T follicular helper cell (primary cell): ENCODE measurements at regions not wholly inside any gene's neighbourhood (a gene's known extent, or its start where the extent isn't known, plus 50 kb on each side); places are given as distances from the start of the nearest gene placed in this dataset.

Experiments
- DNase-seq: peaks from one replicate; pipeline ENCODE4 v3.0.0-alpha.2; 2020; ENCODE audit warnings: low read depth

DNA sequence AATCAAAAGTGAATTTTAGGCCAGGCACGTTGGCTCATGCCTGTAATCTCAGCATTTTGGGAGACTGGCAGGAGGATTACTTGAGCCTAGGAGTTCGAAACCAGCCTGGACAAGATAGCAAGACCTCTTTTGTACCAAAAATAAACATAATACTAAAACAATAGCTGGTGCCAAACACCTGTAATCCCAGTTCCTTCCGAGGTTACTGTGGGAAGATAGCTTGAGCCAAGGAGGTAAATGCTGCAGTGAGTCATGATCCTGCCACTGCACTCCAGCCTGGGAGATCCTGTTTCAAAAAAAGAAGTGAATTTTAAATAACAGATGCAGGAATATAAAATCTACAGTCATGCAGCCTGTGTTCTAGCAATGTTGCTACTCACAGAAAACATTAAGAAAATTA, 488.3 kb downstream of the PPARGC1A start:
- DNase-seq: no peak

DNA sequence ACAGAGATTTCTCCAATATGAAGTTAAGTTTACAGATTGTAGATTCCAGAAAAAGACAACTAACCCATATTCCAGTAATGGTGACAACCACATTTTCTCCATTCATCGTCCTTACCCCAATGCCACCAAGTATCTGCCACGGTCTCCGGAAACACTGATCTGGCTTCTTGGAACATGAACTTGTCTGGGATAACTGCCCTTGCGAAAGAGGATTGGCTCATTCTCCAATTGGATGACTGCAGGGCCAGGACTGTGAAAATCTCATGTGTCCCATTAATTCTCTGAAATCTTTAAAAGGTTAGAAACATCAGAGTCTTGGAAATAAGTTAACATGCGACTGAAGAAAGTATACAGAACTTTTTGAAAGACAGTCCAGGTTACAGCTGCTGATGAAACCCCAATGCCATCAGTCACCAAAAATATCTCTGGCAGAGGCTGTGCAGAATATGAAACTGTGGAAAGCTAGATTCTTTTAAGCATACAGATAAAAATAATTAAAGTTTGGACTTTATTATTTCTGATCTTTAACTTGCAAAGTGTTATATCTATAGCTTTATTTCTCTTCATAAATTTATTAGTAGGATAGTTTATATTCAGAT, 496.9 kb downstream of the PPARGC1A start:
- DNase-seq: no peak

DNA sequence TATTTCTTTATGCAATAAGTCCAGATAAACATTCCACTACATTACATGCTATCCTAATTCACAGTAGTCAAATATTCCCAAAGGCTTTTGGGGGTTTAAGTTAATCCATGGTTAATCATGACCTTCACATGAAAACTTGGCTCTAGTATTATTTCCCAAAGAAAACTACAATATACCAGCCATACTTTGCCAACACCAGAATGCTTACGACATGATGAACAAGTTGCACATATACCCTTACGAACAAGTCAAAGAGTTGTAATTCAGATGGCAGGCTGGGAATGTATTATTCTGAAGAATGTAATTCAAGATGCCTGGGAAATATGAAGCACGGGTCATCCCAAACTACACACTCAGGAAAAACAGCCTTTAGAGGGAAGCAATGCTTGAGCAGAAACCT, 499.6 kb downstream of the PPARGC1A start:
- no peak for DNase-seq

DNA sequence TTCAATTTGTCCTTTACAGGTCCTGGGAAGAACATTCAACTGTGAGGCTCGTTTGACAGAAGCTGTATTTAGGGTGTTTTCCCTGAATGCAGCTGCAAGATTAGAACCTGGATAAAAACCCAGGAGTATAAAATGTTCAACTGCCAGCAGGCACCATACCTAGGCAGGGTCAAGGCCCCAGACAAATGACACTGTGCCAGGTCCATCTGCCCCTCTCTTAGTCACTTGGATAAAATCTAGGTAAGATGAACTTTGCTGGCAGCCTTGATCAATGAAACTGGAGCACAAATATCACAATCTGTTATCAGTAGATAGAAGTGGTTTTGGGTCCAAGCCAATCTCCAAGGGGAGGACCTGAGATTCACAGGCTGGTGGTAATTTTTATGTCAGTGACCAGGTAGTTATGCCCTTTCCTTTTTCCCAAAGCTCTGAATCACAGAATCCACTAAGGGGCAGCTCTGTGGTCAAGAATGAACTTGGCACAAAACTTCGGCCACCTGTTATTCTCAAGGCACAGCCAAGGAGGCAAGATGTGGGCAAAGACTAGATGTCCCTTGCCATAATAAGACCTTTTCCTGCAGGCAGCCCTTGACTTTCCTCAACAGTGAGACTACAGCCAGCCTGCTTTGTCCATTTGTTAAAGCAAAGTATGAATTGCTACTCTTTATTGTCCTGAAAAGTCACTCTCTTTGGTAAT, 501.0 kb downstream of the PPARGC1A start:
- no peak for DNase-seq

DNA sequence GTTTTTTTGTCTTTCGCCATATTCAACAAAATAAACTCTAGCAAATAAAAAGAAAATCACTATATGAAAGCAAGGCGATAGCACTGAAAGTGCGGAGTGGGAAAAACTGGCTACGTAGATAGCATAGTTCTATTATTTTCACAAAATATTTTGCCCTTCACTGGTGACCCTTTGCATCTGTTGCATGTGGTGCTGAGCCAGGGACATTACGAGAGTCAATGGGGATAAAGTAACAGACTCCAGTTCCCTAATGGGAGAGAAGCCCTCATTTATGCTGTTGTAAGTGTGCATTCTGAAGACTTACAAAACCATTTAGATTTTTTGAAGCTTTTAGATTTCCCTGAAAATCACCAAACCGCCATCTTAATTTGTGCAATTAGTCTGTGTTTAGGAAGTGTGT, 501.6 kb downstream of the PPARGC1A start:
- no peak for DNase-seq

DNA sequence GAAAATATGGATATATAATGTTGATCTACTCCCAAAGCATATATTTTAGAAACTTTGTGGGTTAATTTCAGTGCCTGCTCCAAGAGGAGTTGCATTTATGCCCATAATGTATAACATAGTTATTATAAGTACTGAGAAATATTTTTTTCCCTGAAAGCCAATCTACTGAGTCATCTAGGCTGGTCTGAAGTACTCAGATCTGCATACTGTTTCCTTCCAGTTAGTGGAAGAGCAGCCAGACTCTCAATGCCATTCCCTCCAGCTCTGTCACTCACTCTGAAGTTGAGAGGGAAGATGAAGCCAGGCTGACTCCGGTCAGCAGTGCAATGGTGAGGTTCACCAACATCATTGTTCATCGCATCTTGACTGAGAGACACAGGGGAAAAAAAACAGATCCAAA, 505.1 kb downstream of the PPARGC1A start:
- DNase-seq: no peak

DNA sequence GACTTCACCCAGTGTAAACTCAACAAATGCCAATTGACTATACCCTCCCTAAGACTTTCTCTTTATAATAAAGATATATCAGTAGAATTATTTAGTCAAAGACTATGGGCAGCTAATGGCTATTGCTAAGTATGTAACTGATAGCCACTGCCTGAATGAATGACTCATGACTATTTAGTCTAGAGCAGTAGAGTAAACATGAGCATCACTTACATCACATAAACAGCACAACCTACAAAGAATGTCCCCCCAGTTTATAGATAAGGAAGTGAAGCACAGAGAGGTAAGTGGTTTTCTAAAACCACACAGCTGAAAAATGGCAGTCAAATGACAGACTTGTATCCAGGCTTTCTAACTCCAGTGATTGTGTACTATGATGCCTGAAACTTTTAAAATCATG, 507.0 kb downstream of the PPARGC1A start:
- no peak for DNase-seq

DNA sequence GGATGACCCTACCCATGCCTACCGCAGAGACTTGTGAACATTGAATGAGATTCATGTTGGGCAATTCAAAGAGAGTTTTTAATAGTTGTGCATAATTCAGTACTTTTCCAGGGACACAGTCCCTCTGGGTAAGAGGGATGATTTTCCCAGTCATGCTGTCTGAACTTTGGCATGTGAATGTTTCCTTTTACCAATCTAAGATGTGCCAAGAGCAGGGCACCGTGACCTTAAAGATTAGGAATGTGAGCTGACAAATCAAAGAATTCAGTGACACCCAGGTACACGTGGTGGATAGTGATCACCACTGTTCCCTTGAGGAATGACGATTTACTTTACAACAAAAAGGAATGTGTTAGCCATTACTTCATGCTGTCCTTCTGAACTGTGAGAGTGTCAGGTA, 515.6 kb downstream of the PPARGC1A start:
- DNase-seq: no peak

DNA sequence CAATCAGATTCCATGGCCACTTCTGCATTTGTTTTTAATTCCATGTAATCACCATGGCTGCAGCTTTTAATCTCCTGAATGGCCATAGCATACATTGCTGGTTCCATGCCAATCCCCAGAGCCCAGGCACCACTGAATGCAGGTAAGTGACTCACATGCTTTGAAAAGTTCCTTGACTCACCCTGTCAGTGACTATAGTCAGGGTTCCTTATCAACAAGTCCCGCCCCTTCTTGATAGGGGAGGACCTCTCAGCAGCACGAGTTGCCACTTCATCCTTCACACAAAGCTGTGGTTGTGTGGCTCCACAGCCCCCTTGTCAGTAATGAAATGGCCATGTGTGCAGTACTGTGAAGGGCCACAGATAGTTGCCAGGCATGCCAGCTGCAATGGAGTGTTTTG, 516.6 kb downstream of the PPARGC1A start:
- no peak for DNase-seq

DNA sequence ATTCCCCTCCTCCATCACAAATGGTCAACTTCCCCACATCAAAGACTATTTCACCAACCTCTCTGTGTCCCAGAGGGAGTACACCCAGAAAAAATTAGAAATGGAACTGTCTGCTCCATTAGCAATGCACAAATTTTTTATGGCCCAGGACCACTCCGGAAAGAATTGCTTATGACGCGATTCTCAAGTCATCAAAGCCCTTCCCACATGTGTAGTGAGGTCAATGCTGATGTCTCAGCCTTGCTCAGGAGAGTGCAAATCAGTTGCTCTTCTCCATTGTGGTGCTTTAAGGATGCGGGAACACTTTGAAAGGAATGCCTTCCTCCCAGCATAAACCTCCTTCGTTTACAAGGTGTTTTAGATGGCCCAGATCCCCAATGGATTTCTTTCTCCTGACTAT, 518.3 kb downstream of the PPARGC1A start:
- no peak for DNase-seq

DNA sequence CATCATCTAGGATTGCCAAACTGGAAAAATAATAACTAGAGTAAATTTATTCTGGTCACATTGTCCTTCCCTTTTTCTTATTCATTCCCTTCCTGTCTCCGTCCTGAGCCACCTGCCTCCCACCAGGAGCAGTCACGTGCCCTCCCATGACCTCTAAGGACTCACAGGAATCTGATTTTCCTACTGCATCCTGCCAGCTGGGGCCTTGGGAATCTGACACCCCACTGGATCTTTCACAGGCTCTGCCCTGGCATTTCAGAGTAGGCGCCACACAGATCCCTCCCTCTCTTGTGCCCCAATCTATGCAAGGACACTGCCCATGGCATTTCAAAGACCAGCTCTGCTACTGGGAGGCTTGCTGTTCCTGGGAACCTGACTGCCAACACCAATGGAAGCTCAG, 520.5 kb downstream of the PPARGC1A start:
- DNase-seq: no peak

DNA sequence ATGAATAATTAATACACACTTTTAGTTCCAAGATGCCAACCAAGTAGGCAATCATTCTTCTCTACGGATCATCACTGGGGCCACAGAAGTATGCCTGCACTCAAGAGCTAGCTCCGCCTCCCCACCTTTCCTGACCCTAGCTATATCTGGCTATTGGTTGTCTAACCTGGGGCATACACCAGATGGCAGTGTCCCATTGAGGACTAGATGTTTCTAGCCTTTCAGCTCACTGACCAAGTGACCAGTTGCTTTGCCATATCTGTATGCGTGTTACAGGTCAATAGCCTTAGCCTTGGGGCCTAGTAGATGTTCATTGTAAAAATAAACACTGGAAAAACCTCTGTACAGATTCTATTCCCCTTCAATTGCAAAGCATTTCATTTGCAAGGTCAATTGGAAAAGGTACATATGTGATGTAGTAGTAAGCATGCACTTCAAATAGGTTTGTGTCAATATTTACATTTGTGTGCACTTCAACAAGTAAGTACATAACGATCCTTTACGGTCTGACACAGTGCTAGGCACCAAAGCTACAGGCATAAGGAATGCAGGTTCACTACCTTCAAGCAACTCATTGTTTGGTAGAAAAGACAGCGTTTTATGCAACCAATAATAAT, 521.7 kb downstream of the PPARGC1A start:
- no peak for DNase-seq

DNA sequence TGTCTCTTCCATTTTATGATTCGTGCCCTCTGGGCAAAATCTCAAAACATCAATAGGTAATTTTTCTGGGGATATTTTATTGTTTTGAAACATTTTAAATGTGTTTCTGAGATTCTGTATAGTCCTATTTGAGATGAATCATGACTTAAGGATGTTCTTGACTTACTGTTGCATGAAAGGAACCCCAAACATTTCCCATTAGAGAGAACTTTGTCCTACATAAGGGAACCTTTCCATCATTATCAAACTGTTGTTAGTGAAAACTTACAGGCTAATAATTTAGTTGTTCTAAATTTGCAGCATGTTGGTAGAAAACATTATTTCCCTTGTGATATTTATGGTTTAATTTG, 523.3 kb downstream of the PPARGC1A start:
- DNase-seq: no peak

DNA sequence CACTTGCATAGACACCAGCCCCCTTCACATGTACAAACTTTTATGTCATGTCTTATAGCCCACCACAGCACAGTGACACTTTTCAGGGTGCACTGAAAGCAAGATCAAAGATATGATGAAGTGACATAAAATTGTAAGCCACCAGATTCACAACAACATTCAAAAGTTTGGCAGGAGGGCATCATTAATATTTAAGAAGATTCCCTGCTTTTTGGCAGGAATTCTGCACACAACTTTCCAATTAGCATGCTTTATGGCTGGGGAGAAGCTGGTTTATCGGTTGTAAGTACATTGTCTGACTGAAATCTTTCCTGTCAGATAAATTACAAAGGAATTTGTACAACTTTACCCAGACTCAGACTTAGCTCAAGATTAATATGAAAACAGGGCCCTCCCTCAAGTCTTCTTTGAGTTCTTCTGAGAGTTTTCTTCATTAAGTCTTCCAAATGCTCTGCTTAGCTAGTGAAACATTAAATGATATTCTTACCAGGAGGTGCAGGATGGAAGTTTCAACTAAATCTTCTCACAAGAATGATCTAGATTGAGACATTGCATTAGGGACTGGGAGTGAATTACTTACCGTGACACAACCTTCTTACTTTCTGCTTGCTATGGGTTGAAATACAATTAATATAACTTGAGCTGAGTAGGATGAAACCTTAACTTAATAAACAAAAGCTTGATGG, 523.8 kb downstream of the PPARGC1A start:
- DNase-seq: no peak

DNA sequence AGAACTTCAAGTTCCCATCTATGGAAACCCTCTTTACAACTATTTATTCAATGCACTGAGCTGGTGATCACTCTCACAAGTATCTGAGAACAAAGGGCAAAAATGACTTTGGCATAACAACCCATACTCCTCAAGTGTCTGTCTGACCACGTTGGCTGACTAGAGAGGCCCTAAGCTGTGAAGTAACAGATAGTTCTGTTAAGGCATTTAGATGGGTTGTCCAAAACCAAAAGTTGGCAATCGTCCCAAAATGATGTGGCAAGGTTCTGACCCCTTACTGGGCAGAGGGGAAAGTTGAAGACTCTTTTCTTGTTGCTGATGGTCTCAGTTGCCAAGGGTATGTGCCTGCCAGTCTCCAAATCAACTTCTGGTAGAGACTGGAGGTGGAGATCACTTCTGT, 524.8 kb downstream of the PPARGC1A start:
- no peak for DNase-seq

DNA sequence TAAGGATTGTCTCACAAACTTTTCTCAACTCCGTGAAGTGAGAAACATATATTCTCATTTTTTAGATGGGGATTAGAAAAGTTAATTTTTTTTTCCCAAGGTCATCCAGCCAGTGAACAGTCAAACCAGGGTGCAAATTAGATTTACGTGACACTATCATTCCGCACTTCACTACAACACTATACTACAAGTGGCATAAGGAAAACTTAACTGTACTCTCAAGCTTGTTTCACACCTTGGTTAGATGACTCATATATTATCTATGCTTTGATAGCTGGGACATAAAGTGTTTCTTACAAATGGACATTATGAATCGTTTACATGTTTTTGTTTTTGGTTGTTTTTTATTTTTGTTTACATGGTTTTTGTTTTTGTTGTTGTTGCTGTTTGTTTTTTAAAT, 525.7 kb downstream of the PPARGC1A start:
- DNase-seq: no peak

DNA sequence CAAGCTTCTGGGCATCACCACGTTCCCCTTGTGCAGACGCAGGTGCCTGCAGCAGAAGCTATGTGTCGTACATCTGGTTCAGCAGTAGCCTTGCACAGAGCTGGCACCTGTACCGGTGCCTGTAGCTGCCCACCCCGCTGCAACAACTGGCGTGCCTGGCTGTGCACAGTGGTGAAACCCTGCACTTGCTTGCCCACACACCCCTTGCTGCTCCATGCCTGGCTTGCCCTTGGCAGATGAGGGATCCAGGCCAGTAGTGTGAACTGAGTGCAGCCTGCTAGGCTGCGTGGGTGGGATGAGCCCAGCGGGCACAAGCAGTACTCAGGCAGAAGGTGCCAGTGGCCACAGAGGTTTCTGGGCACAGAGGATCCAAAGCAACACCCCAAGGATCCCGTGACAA, 528.4 kb downstream of the PPARGC1A start:
- DNase-seq: no peak

DNA sequence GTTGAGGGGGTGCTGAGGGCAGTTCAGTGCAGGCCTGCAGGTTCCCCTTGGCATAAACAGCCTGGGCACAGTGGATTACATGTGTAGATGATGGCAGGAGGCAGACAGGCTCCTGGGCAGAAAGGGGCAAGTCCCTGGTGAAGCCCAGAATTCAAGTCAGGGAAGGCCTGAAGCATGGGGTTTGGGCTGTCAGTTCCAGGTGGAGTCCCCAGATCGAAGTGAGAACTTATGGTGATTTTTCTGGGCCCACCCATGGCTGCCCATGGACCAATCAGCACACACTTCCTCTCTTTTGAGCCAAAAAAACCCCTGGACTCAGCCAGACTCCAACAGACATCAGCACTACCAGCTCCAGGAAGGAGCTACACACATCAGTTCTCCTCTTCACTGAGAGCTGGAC, 529.1 kb downstream of the PPARGC1A start:
- no peak for DNase-seq

DNA sequence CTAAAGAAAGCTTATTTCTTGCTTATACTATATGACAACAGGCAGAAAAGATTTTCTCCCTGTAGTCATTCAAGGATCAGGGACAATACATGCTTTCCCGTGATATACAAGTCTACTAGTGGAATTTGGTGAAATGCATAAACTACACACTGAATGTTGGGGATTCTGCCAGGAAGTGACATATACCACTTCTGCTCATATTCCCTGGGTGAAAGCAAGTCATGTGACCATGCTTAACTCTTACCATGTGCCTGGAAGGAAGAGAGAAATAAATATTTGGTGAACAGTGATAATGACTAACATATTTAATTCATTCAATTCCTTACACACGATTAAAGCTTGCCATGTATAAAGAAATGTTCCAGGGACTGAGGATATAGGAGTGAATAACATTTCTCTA, 534.6 kb downstream of the PPARGC1A start:
- no peak for DNase-seq

DNA sequence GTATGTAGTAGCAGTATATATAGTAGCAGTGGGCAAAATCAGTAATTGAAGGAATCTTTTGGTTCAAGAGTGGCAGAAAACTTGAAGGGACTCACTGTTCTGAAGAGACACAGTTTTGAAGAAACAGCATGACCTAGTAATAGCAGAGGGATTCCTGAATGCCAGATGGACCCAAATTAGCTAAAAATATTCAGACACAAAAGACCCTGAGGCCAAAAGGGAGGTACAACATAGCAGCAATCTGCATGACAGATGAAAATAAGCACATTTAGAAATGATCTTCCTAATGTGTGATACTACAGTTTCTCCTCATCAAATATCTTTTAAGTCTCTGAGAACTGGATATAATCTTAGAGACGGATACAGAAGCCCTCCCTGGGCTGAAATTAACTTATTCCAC, 536.6 kb downstream of the PPARGC1A start:
- no peak for DNase-seq

DNA sequence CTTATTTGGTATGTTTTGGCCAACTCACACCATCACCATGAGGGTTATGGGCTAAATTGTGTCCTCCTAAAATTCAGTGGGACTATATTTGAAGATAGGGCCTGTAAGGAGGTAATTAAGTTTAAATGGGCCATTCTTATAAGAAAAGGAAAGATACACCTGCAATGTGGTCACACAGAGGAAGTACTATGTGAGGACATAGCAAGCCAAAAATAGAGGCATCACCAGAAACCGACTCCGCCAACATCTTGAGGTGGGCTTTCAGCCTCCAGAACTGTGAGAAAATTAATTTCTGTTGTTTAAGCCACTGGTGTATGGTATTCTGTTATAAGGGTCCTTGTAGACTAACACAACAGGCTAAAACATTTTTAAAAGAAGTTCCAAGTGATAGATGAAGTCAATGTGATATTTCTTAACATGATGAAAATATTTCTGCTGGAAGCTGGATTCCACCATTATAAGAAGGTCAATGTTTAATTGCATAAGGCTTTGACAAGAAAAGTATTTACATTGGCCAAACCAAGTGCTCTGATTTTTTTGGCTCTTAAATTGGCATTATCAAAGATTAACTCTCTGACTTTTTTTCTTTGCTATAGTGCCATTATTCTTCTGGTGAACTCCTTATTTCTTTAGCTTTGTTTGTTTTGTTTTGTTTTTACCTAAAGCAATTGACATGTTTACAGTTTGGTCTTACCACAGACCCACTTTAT, 540.9 kb downstream of the PPARGC1A start:
- no peak for DNase-seq

DNA sequence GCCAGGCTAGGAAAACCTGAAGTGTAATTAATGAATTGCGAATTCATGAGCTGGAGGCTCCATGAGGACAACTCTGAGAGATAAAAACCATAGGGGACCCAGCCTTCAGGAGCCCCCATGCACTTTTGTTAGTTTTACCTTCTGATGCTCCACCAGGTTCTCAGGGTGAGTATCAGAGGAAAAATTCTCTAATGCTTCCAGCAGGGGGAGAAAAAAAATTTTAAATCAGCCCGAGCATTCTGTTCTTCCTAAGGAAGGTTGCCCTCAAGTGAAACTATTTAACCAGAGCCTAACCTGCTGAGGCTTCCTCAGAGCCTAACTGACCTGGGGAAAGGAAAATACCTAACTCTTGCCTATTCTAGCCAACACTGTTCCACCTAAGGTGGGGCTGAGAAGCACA, 552.6 kb downstream of the PPARGC1A start:
- DNase-seq: no peak
